GM12878 (cell line): ENCODE measurements at regions not wholly inside any gene's neighbourhood (a gene's known extent, or its start where the extent isn't known, plus 50 kb on each side); places are given as distances from the start of the nearest gene placed in this dataset.

Experiments
- ATAC-seq: fragments of 200-7000 bp; cut with Tn5 transposase; 3 replicates; pipeline ENCODE4 v1.9.1; 2020; ENCODE audit warnings: mild to moderate bottlenecking, moderate library complexity
- BruUV-seq: library from RNA; stranded (reverse); fragments of 400-500 nt; replicated peaks from 2 replicates; lab custom pipeline; 2021; lab: Mats Ljungman, UMichigan
- CTCF ChIA-PET: fragments of 300-600 bp; sonication (Branson Sonifier 250); formaldehyde crosslinking; extraction: SDS; loops from one replicate; lab custom pipeline; 2021; ENCODE audit warnings: inconsistent platforms; lab: Yijun Ruan, JAX
- POLR2A ChIA-PET: fragments of 350-600 bp; formaldehyde crosslinking; extraction: SDS; loops from one replicate; lab custom pipeline; 2021; ENCODE audit warnings: inconsistent platforms; lab: Charles Lee
- RAD21 ChIA-PET: fragments of 300-600 bp; sonication (Branson Sonifier 250); formaldehyde crosslinking; loops from one replicate; lab custom pipeline; 2023; ENCODE audit warnings: antibody characterized with exemption; ENCODE audit not compliant: unreplicated experiment; lab: Charles Lee
- SMC1A ChIA-PET: fragments of 300-600 bp; sonication (Branson Sonifier 250); formaldehyde crosslinking; loops from one replicate; lab custom pipeline; 2023; ENCODE audit not compliant: unreplicated experiment, uncharacterized antibody; lab: Charles Lee
- DNase-seq: peaks from one replicate; pipeline ENCODE4 v3.0.0-alpha.2; 2011; ENCODE audit warnings: low read depth, low spot score
- FAIRE-seq: peaks from 3 replicates; lab custom pipeline; 2011; peaks lifted over from hg19 to GRCh38; lab: Jason Lieb, UNC
- H2AFZ ChIP-seq: 2 replicates; pipeline ENCODE4 v1.6.0; 2011; ENCODE audit warnings: low read depth, low read length, control low read depth; ENCODE audit not compliant: control insufficient read depth
- H3K27ac ChIP-seq: 2 replicates; pipeline ENCODE4 v1.5.1; 2011; ENCODE audit warnings: control low read depth; ENCODE audit not compliant: control insufficient read depth, insufficient read depth
- H3K27me3 ChIP-seq, 2 experiments: replicated peaks in 1 of 2; 2 replicates each; pipeline versions ENCODE4 v1.6.0 to v1.6.1; 2011; ENCODE audit warnings: low read length in 1 of 2; ENCODE audit not compliant: control insufficient read depth in 2 of 2, insufficient read depth in 2 of 2
- H3K36me3 ChIP-seq, 2 experiments: 2 replicates each; pipeline ENCODE4 v1.5.1; 2011; ENCODE audit warnings: low read length in 1 of 2; ENCODE audit not compliant: control insufficient read depth in 2 of 2, insufficient read depth in 2 of 2
- H3K4me1 ChIP-seq: 2 replicates; pipeline ENCODE4 v1.6.1; 2011; ENCODE audit warnings: mild to moderate bottlenecking, low read length, moderate library complexity, mixed read lengths; ENCODE audit not compliant: control insufficient read depth, insufficient read depth
- H3K4me2 ChIP-seq: 2 replicates; pipeline ENCODE4 v1.6.0; 2011; ENCODE audit warnings: control low read depth; ENCODE audit not compliant: control insufficient read depth, insufficient read depth
- H3K4me3 ChIP-seq: fragments of 200-600 bp; sonication (generic); 2 replicates; pipeline ENCODE4 v1.5.1; 2016
- H3K79me2 ChIP-seq: 2 replicates; pipeline ENCODE4 v1.6.0; 2011; ENCODE audit warnings: low read length; ENCODE audit not compliant: control insufficient read depth, insufficient read depth
- H3K9ac ChIP-seq: 2 replicates; pipeline ENCODE4 v1.8.0; 2011; ENCODE audit warnings: low read length, control low read depth, mixed read lengths; ENCODE audit not compliant: control insufficient read depth, insufficient read depth
- H3K9me3 ChIP-seq: replicated peaks from 3 replicates; pipeline ENCODE4 v1.5.1; 2011; ENCODE audit warnings: mild to moderate bottlenecking, low read length; ENCODE audit not compliant: control insufficient read depth, insufficient read depth
- H4K20me1 ChIP-seq: 2 replicates; pipeline ENCODE4 v1.6.0; 2011; ENCODE audit not compliant: control insufficient read depth, insufficient read depth
- BCLAF1 ChIP-seq: fragments of 450-650 bp; IDR thresholded peaks from 2 replicates; pipeline ENCODE4 v1.6.1; 2017; ENCODE audit warnings: antibody characterized with exemption, mild to moderate bottlenecking, moderate library complexity
- CBX3 ChIP-seq: fragments of 200-600 bp; sonication (generic); IDR thresholded peaks from 2 replicates; pipeline ENCODE4 v1.6.1; 2016; ENCODE audit warnings: low read depth, borderline replicate concordance
- CHD2 ChIP-seq: IDR thresholded peaks from 2 replicates; pipeline ENCODE4 v1.6.1; 2011; ENCODE audit warnings: low read depth, low read length, improper control_type of control experiment, borderline replicate concordance
- CREB1 ChIP-seq: IDR thresholded peaks from 2 replicates; pipeline ENCODE4 v1.6.1; 2012; ENCODE audit warnings: low read depth, mild to moderate bottlenecking, inconsistent platforms
- ESRRA ChIP-seq: IDR thresholded peaks from 2 replicates; pipeline ENCODE4 v1.6.1; 2012; ENCODE audit warnings: mild to moderate bottlenecking, low read length, improper control_type of control experiment
- IKZF1 ChIP-seq: fragments of 450-650 bp; conservative IDR thresholded peaks from 2 replicates; pipeline ENCODE4 v1.6.1; 2017; ENCODE audit warnings: antibody characterized with exemption, mild to moderate bottlenecking
- MTA2 ChIP-seq: fragments of 450-650 bp; IDR thresholded peaks from 2 replicates; pipeline ENCODE4 v1.6.1; 2016; ENCODE audit warnings: low read depth, mild to moderate bottlenecking, moderate library complexity
- NBN ChIP-seq: fragments of 450-650 bp; IDR thresholded peaks from 2 replicates; pipeline ENCODE4 v1.6.1; 2016
- SIX5 ChIP-seq: IDR thresholded peaks from 2 replicates; pipeline ENCODE4 v1.6.1; 2011; ENCODE audit warnings: mild to moderate bottlenecking, low read depth, low read length, moderate library complexity; ENCODE audit not compliant: severe bottlenecking
- SMAD1 ChIP-seq: fragments of 450-650 bp; IDR thresholded peaks from 2 replicates; pipeline ENCODE4 v1.6.1; 2018; ENCODE audit warnings: mild to moderate bottlenecking, low read depth; ENCODE audit not compliant: partially characterized antibody
- YBX1 ChIP-seq: fragments of 450-650 bp; IDR thresholded peaks from 2 replicates; pipeline ENCODE4 v1.6.1; 2016; ENCODE audit warnings: antibody characterized with exemption
- WGBS: methylation state at CpG from one replicate; pipeline ENCODE4 v1.1.6; 2016; ENCODE audit warnings: low lambda C conversion rate; ENCODE audit not compliant: insufficient replicate concordance, insufficient coverage; ENCODE audit errors: missing lambda C conversion rate; 5-methylcytosine and 5-hydroxymethylcytosine counted together
- in situ Hi-C: fragments of 300-500 bp; cut with MboI; formaldehyde crosslinking; loops from 9 replicates; pipeline ENCODE4 v1.14.3; 2018; ENCODE audit warnings: mixed read lengths
- intact Hi-C: fragments of 100-400 bp; cut with micrococcal nuclease; formaldehyde crosslinking; loops from one replicate; pipeline ENCODE4 v1.14.2; 2022; ENCODE audit not compliant: unreplicated experiment
- TF ChIP-seq, protein P1 (sequence below): IDR thresholded peaks from 2 replicates; pipeline ENCODE4 v1.6.1; 2012; ENCODE audit warnings: low read depth, low read length, improper control_type of control experiment
- TF ChIP-seq, protein P2 (sequence below): IDR thresholded peaks from 2 replicates; pipeline ENCODE4 v1.6.1; 2012; ENCODE audit warnings: low read depth, low read length, improper control_type of control experiment

GRCh38 chr1:187617776-187618175 is 789.0 kb downstream of the PLA2G4A start:
- ChIA-PET SMC1A (no interaction called here), RAD21 (no interaction called here), CTCF (no interaction called here), POLR2A (no interaction called here)
- Histone ChIP-seq H3K27ac (no peak overlapping the region), H3K4me3 (no peak overlapping the region), H3K9me3 (no peaks in the 10 kb centered on the region), H2AFZ (no peak overlapping the region), H3K27me3 (no peaks in the 10 kb centered on the region), H3K9ac (no peak overlapping the region), H3K79me2 (no peaks in the 10 kb centered on the region), H3K4me2 (no peak overlapping the region), H4K20me1 (no peaks in the 10 kb centered on the region), H3K36me3 (no peaks in the 10 kb centered on the region), H3K4me1 (no peaks in the 10 kb centered on the region)
- ATAC-seq (no peak), FAIRE-seq (no peak), DNase-seq (no peak)
- no TSS peak for BruUV-seq
- WGBS = 13% methylated on average over 3 of the region's 3 CpGs
- TF ChIP-seq CREB1 = no peak
- no peak for TF ChIP-seq SIX5
- TF ChIP-seq, protein P1, sequence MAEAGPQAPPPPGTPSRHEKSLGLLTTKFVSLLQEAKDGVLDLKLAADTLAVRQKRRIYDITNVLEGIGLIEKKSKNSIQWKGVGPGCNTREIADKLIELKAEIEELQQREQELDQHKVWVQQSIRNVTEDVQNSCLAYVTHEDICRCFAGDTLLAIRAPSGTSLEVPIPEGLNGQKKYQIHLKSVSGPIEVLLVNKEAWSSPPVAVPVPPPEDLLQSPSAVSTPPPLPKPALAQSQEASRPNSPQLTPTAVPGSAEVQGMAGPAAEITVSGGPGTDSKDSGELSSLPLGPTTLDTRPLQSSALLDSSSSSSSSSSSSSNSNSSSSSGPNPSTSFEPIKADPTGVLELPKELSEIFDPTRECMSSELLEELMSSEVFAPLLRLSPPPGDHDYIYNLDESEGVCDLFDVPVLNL = no peak
- TF ChIP-seq NBN = no peak
- no peak for TF ChIP-seq MTA2
- TF ChIP-seq, protein P2, sequence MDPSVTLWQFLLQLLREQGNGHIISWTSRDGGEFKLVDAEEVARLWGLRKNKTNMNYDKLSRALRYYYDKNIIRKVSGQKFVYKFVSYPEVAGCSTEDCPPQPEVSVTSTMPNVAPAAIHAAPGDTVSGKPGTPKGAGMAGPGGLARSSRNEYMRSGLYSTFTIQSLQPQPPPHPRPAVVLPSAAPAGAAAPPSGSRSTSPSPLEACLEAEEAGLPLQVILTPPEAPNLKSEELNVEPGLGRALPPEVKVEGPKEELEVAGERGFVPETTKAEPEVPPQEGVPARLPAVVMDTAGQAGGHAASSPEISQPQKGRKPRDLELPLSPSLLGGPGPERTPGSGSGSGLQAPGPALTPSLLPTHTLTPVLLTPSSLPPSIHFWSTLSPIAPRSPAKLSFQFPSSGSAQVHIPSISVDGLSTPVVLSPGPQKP = no peak
- TF ChIP-seq CHD2 = no peak
- TF ChIP-seq BCLAF1 = no peak
- no peak for TF ChIP-seq YBX1
- no peak for TF ChIP-seq SMAD1
- no peak for TF ChIP-seq CBX3
- no peak for TF ChIP-seq ESRRA
- TF ChIP-seq IKZF1 = no peak
- in situ Hi-C loops (no loop called here), intact Hi-C loops (no loop called here)
